Myocyte (in vitro differentiated cells): ENCODE measurements at regions not wholly inside any gene's neighbourhood (a gene's known extent, or its start where the extent isn't known, plus 50 kb on each side); places are given as distances from the start of the nearest gene placed in this dataset.

Source experiments
- DNase-seq: peaks from one replicate; pipeline ENCODE4 v3.0.0-alpha.2; 2012; ENCODE audit warnings: low read depth

- DNase-seq = no peak
Observed at GRCh38 chr11:16685914-16686313, 52.5 kb upstream of the C11orf58 start.

GRCh38 chr11:16678466-16679116, 59.9 kb upstream of the C11orf58 start:
- no peak for DNase-seq

GRCh38 chr11:16669799-16670415, 68.5 kb upstream of the C11orf58 start:
- DNase-seq = peak; percentile 5

GRCh38 chr11:16632295-16633200, 105.9 kb upstream of the C11orf58 start:
- DNase-seq = no peak

- no peak for DNase-seq
Observed at GRCh38 chr11:16630651-16631050, 107.8 kb upstream of the C11orf58 start.

GRCh38 chr11:16618431-16618830, 120.0 kb upstream of the C11orf58 start:
- no peak for DNase-seq

GRCh38 chr11:16615480-16615879, 123.0 kb upstream of the C11orf58 start:
- DNase-seq = no peak

- DNase-seq = peak; percentile 85
Observed at GRCh38 chr11:16613512-16614381, 124.7 kb upstream of the C11orf58 start.

- DNase-seq = no peak
Observed at GRCh38 chr11:16613262-16613511, 125.3 kb upstream of the C11orf58 start.

- no peak for DNase-seq
Observed at GRCh38 chr11:16612566-16613261, 125.7 kb upstream of the C11orf58 start.

GRCh38 chr11:16611926-16612565, 126.4 kb upstream of the C11orf58 start:
- DNase-seq = no peak

GRCh38 chr11:16611401-16611921, 127.0 kb upstream of the C11orf58 start:
- no peak for DNase-seq

GRCh38 chr11:16610738-16611388, 127.6 kb upstream of the C11orf58 start:
- no peak for DNase-seq

- DNase-seq = no peak
Observed at GRCh38 chr11:16610213-16610737, 128.2 kb upstream of the C11orf58 start.

- no peak for DNase-seq
Observed at GRCh38 chr11:16609769-16610168, 128.7 kb upstream of the C11orf58 start.

GRCh38 chr11:16607675-16608644, 130.5 kb upstream of the C11orf58 start:
- no peak for DNase-seq

- DNase-seq = no peak
Observed at GRCh38 chr11:16606784-16607674, 131.4 kb upstream of the C11orf58 start.
